ENCODE measurements at regions not wholly inside any gene's neighbourhood (a gene's known extent, or its start where the extent isn't known, plus 50 kb on each side); places are given as distances from the start of the nearest gene placed in this dataset.

GRCh38 chr1:244283772-244284171, 167.9 kb downstream of the ADSS2 start:
- TF ChIP-seq, protein P1, sequence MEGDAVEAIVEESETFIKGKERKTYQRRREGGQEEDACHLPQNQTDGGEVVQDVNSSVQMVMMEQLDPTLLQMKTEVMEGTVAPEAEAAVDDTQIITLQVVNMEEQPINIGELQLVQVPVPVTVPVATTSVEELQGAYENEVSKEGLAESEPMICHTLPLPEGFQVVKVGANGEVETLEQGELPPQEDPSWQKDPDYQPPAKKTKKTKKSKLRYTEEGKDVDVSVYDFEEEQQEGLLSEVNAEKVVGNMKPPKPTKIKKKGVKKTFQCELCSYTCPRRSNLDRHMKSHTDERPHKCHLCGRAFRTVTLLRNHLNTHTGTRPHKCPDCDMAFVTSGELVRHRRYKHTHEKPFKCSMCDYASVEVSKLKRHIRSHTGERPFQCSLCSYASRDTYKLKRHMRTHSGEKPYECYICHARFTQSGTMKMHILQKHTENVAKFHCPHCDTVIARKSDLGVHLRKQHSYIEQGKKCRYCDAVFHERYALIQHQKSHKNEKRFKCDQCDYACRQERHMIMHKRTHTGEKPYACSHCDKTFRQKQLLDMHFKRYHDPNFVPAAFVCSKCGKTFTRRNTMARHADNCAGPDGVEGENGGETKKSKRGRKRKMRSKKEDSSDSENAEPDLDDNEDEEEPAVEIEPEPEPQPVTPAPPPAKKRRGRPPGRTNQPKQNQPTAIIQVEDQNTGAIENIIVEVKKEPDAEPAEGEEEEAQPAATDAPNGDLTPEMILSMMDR (IDR thresholded peaks at IDR 0.05; ENCODE audit: low read depth, low read length, missing input control), result no peak
- no peak for TF ChIP-seq GABPA (IDR thresholded peaks at IDR 0.05 in 1 of 2, conservative IDR thresholded peaks at IDR 0.05 in 1 of 2)
- TF ChIP-seq, protein P2, sequence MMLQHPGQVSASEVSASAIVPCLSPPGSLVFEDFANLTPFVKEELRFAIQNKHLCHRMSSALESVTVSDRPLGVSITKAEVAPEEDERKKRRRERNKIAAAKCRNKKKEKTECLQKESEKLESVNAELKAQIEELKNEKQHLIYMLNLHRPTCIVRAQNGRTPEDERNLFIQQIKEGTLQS (IDR thresholded peaks at IDR 0.05), result no peak
- TF ChIP-seq RXRA (IDR thresholded peaks at IDR 0.05), result no peak

All from liver (tissue), 3 donors.